ENCODE measurements at regions not wholly inside any gene's neighbourhood (a gene's known extent, or its start where the extent isn't known, plus 50 kb on each side); places are given as distances from the start of the nearest gene placed in this dataset.

GRCh38 chr10:43874984-43875383 is 226.3 kb upstream of the ZNF32 start:
- H3K27me3 ChIP-seq (ENCODE audit: control insufficient read depth in 2 of 2, insufficient read depth in 2 of 2, low read length in 2 of 2), result no peaks in the 10 kb centered on the region
- no peak overlapping the region for H3K9ac ChIP-seq (ENCODE audit: low read depth in 1 of 2, low read length in 2 of 2)
- H3K9me3 ChIP-seq (ENCODE audit: control insufficient read depth in 2 of 2, low read length in 2 of 2), result no peaks in the 10 kb centered on the region
- no peak overlapping the region for H3K27ac ChIP-seq (ENCODE audit: low read depth in 2 of 2, low read length in 2 of 2)
- peaks cover 0 to 3% of the 10 kb centered on the region in 2 donors for H3K4me1 ChIP-seq (ENCODE audit: control insufficient read depth in 2 of 2, insufficient read depth in 2 of 2, low read length in 2 of 2)
- no peak overlapping the region for H3K4me3 ChIP-seq (ENCODE audit: low read length in 2 of 2)
- no peaks in the 10 kb centered on the region for H3K36me3 ChIP-seq (ENCODE audit: control insufficient read depth in 2 of 2, insufficient read depth in 2 of 2, low read length in 2 of 2)

GRCh38 chr10:43873717-43874116 is 225.0 kb upstream of the ZNF32 start:
- Histone ChIP-seq H3K27ac (ENCODE audit: low read depth in 2 of 2, low read length in 2 of 2) (no peak overlapping the region), H3K4me3 (ENCODE audit: low read length in 2 of 2) (no peak overlapping the region), H3K9me3 (ENCODE audit: control insufficient read depth in 2 of 2, low read length in 2 of 2) (no peaks in the 10 kb centered on the region), H3K36me3 (ENCODE audit: control insufficient read depth in 2 of 2, insufficient read depth in 2 of 2, low read length in 2 of 2) (no peaks in the 10 kb centered on the region), H3K27me3 (ENCODE audit: control insufficient read depth in 2 of 2, insufficient read depth in 2 of 2, low read length in 2 of 2) (no peaks in the 10 kb centered on the region), H3K4me1 (ENCODE audit: control insufficient read depth in 2 of 2, insufficient read depth in 2 of 2, low read length in 2 of 2) (peaks cover 0 to 3% of the 10 kb centered on the region in 2 donors), H3K9ac (ENCODE audit: low read depth in 1 of 2, low read length in 2 of 2) (no peak overlapping the region)

GRCh38 chr10:43872644-43873043 is 224.0 kb upstream of the ZNF32 start:
- Histone ChIP-seq H3K4me3 (ENCODE audit: low read length in 2 of 2) (no peak overlapping the region), H3K9me3 (ENCODE audit: control insufficient read depth in 2 of 2, low read length in 2 of 2) (no peaks in the 10 kb centered on the region), H3K4me1 (ENCODE audit: control insufficient read depth in 2 of 2, insufficient read depth in 2 of 2, low read length in 2 of 2) (peaks cover 0 to 3% of the 10 kb centered on the region in 2 donors), H3K36me3 (ENCODE audit: control insufficient read depth in 2 of 2, insufficient read depth in 2 of 2, low read length in 2 of 2) (no peaks in the 10 kb centered on the region), H3K27ac (ENCODE audit: low read depth in 2 of 2, low read length in 2 of 2) (no peak overlapping the region), H3K9ac (ENCODE audit: low read depth in 1 of 2, low read length in 2 of 2) (no peak overlapping the region), H3K27me3 (ENCODE audit: control insufficient read depth in 2 of 2, insufficient read depth in 2 of 2, low read length in 2 of 2) (no peaks in the 10 kb centered on the region)

GRCh38 chr10:43871545-43871944 is 222.9 kb upstream of the ZNF32 start:
- H3K9me3 ChIP-seq (ENCODE audit: control insufficient read depth in 2 of 2, low read length in 2 of 2), result no peaks in the 10 kb centered on the region
- H3K4me1 ChIP-seq (ENCODE audit: control insufficient read depth in 2 of 2, insufficient read depth in 2 of 2, low read length in 2 of 2), result no peaks in the 10 kb centered on the region
- no peaks in the 10 kb centered on the region for H3K27me3 ChIP-seq (ENCODE audit: control insufficient read depth in 2 of 2, insufficient read depth in 2 of 2, low read length in 2 of 2)
- no peak overlapping the region for H3K9ac ChIP-seq (ENCODE audit: low read depth in 1 of 2, low read length in 2 of 2)
- H3K4me3 ChIP-seq (ENCODE audit: low read length in 2 of 2), result no peak overlapping the region
- no peaks in the 10 kb centered on the region for H3K36me3 ChIP-seq (ENCODE audit: control insufficient read depth in 2 of 2, insufficient read depth in 2 of 2, low read length in 2 of 2)
- H3K27ac ChIP-seq (ENCODE audit: low read depth in 2 of 2, low read length in 2 of 2), result no peak overlapping the region

- no peak overlapping the region for H3K27ac ChIP-seq (ENCODE audit: low read depth in 2 of 2, low read length in 2 of 2)
- no peaks in the 10 kb centered on the region for H3K9me3 ChIP-seq (ENCODE audit: control insufficient read depth in 2 of 2, low read length in 2 of 2)
- H3K4me1 ChIP-seq (ENCODE audit: control insufficient read depth in 2 of 2, insufficient read depth in 2 of 2, low read length in 2 of 2), result no peaks in the 10 kb centered on the region
- H3K36me3 ChIP-seq (ENCODE audit: control insufficient read depth in 2 of 2, insufficient read depth in 2 of 2, low read length in 2 of 2), result no peaks in the 10 kb centered on the region
- no peaks in the 10 kb centered on the region for H3K27me3 ChIP-seq (ENCODE audit: control insufficient read depth in 2 of 2, insufficient read depth in 2 of 2, low read length in 2 of 2)
- no peak overlapping the region for H3K4me3 ChIP-seq (ENCODE audit: low read length in 2 of 2)
- H3K9ac ChIP-seq (ENCODE audit: low read depth in 1 of 2, low read length in 2 of 2), result no peak overlapping the region
Measured at GRCh38 chr10:43870968-43871439, 222.3 kb upstream of the ZNF32 start.

DNA sequence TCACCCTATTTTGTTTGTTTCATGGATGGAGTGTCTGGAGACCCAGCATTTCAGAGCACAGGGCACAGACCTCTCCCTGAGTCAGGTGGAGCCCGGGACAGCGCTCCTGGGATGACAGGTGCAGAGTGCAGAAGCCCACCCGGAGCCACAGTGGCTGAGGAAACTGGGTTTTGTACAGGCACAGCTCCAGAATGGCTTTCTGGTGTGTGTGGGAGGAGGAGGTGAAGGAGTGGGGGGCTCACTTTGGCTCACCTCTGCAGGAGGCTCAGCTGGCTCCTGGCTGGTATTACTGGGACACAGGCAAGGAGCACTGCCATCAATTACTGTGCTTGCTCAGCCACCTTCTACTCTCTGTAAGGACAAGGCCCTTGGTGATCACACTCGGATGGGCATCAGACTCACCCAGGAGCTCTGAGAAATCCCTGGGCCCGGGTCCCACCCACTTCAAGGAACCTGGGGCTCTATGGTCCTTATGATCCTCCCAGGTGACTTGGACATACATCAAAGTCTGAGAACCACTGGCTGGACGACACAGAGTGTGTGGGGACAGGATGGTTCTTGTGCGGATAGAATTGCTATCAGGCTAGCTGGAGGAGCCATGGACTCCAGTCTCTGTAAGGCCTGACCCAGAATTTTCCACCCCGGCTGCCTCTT is 221.1 kb upstream of the ZNF32 start:
- no peaks in the 10 kb centered on the region for H3K36me3 ChIP-seq (ENCODE audit: control insufficient read depth in 2 of 2, insufficient read depth in 2 of 2, low read length in 2 of 2)
- no peak overlapping the region for H3K4me3 ChIP-seq (ENCODE audit: low read length in 2 of 2)
- no peak overlapping the region for H3K9ac ChIP-seq (ENCODE audit: low read depth in 1 of 2, low read length in 2 of 2)
- H3K27ac ChIP-seq (ENCODE audit: low read depth in 2 of 2, low read length in 2 of 2), result no peak overlapping the region
- H3K9me3 ChIP-seq (ENCODE audit: control insufficient read depth in 2 of 2, low read length in 2 of 2), result no peaks in the 10 kb centered on the region
- H3K4me1 ChIP-seq (ENCODE audit: control insufficient read depth in 2 of 2, insufficient read depth in 2 of 2, low read length in 2 of 2), result no peaks in the 10 kb centered on the region
- no peaks in the 10 kb centered on the region for H3K27me3 ChIP-seq (ENCODE audit: control insufficient read depth in 2 of 2, insufficient read depth in 2 of 2, low read length in 2 of 2)

- no peak overlapping the region for H3K27ac ChIP-seq (ENCODE audit: low read depth in 2 of 2, low read length in 2 of 2)
- peaks cover 5 to 7% of the 10 kb centered on the region in 2 donors for H3K4me1 ChIP-seq (ENCODE audit: control insufficient read depth in 2 of 2, insufficient read depth in 2 of 2, low read length in 2 of 2)
- no peak overlapping the region for H3K4me3 ChIP-seq (ENCODE audit: low read length in 2 of 2)
- H3K9me3 ChIP-seq (ENCODE audit: control insufficient read depth in 2 of 2, low read length in 2 of 2), result no peaks in the 10 kb centered on the region
- no peaks in the 10 kb centered on the region for H3K27me3 ChIP-seq (ENCODE audit: control insufficient read depth in 2 of 2, insufficient read depth in 2 of 2, low read length in 2 of 2)
- no peaks in the 10 kb centered on the region for H3K36me3 ChIP-seq (ENCODE audit: control insufficient read depth in 2 of 2, insufficient read depth in 2 of 2, low read length in 2 of 2)
- H3K9ac ChIP-seq (ENCODE audit: low read depth in 1 of 2, low read length in 2 of 2), result no peak overlapping the region
Measured at GRCh38 chr10:43868952-43869351, 220.3 kb upstream of the ZNF32 start.

DNA sequence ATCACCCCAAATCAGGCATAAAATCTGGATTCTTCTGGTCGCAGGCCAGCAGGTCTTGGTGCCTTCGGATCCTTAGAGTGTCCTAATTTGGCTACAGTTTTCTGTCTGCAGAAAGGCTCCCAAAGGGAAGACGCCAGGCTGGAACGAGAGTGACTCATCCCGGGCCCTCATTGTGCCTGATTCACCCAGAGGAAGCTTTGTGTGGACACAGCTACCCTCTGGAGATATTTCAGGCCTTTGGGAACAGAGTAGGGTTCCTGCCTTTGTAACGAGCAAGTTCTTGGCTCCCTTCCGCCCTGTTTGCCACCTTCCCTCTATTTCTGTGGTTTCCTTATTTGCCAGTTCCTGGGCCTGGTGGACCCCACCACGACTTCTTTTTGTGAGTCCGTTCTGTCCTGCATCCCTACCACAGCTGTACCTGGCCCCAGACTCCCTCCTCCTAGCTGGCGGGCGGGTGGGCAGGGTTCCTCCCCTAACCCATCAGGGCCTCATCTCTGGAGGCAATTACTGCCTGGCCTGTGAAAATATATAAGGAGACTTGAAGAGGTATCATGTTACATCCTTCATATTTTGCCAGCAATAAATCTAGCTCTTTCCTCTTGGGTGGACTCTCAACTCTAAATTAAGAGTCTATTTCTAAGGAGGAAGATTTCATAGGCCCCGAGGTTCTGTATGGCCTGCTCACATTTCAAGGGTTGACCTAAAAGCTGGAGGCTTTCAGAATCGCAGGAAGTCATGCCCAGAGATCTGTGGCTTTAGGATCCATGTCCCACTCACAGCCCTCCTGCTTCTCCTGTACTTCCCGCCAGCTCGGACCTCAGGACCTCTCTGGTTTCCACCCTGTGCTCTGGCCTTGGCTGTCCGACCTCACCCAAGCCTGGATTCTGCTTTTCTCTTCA is 219.2 kb upstream of the ZNF32 start:
- no peaks in the 10 kb centered on the region for H3K36me3 ChIP-seq (ENCODE audit: control insufficient read depth in 2 of 2, insufficient read depth in 2 of 2, low read length in 2 of 2)
- no peak overlapping the region for H3K4me3 ChIP-seq (ENCODE audit: low read length in 2 of 2)
- H3K27me3 ChIP-seq (ENCODE audit: control insufficient read depth in 2 of 2, insufficient read depth in 2 of 2, low read length in 2 of 2), result no peaks in the 10 kb centered on the region
- H3K9ac ChIP-seq (ENCODE audit: low read depth in 1 of 2, low read length in 2 of 2), result no peak overlapping the region
- H3K4me1 ChIP-seq (ENCODE audit: control insufficient read depth in 2 of 2, insufficient read depth in 2 of 2, low read length in 2 of 2), result peaks cover 10 to 14% of the 10 kb centered on the region in 2 donors
- H3K9me3 ChIP-seq (ENCODE audit: control insufficient read depth in 2 of 2, low read length in 2 of 2), result no peaks in the 10 kb centered on the region
- H3K27ac ChIP-seq (ENCODE audit: low read depth in 2 of 2, low read length in 2 of 2), result no peak overlapping the region

DNA sequence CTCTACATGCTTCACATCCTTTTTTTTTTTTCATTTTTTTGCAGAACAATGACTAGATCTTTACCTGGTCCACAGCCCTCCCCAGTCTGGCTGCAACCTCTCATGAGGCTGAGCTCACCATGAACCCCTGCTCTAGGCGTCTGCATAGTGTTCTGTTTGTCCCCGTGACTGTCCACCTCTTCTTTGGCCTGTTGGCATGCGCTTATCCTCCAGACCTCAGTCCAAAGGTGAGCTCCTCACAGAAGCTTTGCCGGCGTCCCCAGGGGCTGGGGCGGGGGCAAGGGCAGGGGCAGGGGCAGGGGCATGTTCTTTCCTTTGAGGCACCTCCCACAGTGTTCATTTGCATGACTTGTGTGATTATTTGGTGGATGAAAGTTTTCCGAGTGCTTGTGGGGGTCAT is 218.4 kb upstream of the ZNF32 start:
- Histone ChIP-seq H3K36me3 (ENCODE audit: control insufficient read depth in 2 of 2, insufficient read depth in 2 of 2, low read length in 2 of 2) (no peaks in the 10 kb centered on the region), H3K4me1 (ENCODE audit: control insufficient read depth in 2 of 2, insufficient read depth in 2 of 2, low read length in 2 of 2) (peaks cover 14 to 15% of the 10 kb centered on the region in 2 donors), H3K9ac (ENCODE audit: low read depth in 1 of 2, low read length in 2 of 2) (no peak overlapping the region), H3K27ac (ENCODE audit: low read depth in 2 of 2, low read length in 2 of 2) (no peak overlapping the region), H3K4me3 (ENCODE audit: low read length in 2 of 2) (no peak overlapping the region), H3K27me3 (ENCODE audit: control insufficient read depth in 2 of 2, insufficient read depth in 2 of 2, low read length in 2 of 2) (no peaks in the 10 kb centered on the region), H3K9me3 (ENCODE audit: control insufficient read depth in 2 of 2, low read length in 2 of 2) (no peaks in the 10 kb centered on the region)

GRCh38 chr10:43866712-43867111 is 218.0 kb upstream of the ZNF32 start:
- H3K4me1 ChIP-seq (ENCODE audit: control insufficient read depth in 2 of 2, insufficient read depth in 2 of 2, low read length in 2 of 2), result peaks cover 14 to 15% of the 10 kb centered on the region in 2 donors
- no peaks in the 10 kb centered on the region for H3K9me3 ChIP-seq (ENCODE audit: control insufficient read depth in 2 of 2, low read length in 2 of 2)
- H3K27me3 ChIP-seq (ENCODE audit: control insufficient read depth in 2 of 2, insufficient read depth in 2 of 2, low read length in 2 of 2), result no peaks in the 10 kb centered on the region
- no peak overlapping the region for H3K9ac ChIP-seq (ENCODE audit: low read depth in 1 of 2, low read length in 2 of 2)
- no peak overlapping the region for H3K4me3 ChIP-seq (ENCODE audit: low read length in 2 of 2)
- H3K36me3 ChIP-seq (ENCODE audit: control insufficient read depth in 2 of 2, insufficient read depth in 2 of 2, low read length in 2 of 2), result no peaks in the 10 kb centered on the region
- no peak overlapping the region for H3K27ac ChIP-seq (ENCODE audit: low read depth in 2 of 2, low read length in 2 of 2)

All from mucosa of rectum (tissue), 2 donors.